Urinary bladder (tissue), 3 donors: ENCODE measurements at regions not wholly inside any gene's neighbourhood (a gene's known extent, or its start where the extent isn't known, plus 50 kb on each side); places are given as distances from the start of the nearest gene placed in this dataset.

Experiments used
- DNase-seq: peaks from one replicate; pipeline ENCODE4 v3.0.0-alpha.2; 2015; ENCODE audit errors: extremely low spot score
- H3K27ac ChIP-seq: one replicate; pipeline ENCODE4 v1.5.1; 2013; ENCODE audit warnings: low read depth, mild to moderate bottlenecking, moderate library complexity
- H3K36me3 ChIP-seq: one replicate; pipeline ENCODE4 v1.6.1; 2013; ENCODE audit warnings: mild to moderate bottlenecking, moderate library complexity; ENCODE audit not compliant: insufficient read depth
- H3K4me1 ChIP-seq: one replicate; pipeline ENCODE4 v1.6.1; 2013; ENCODE audit warnings: mild to moderate bottlenecking, moderate library complexity; ENCODE audit not compliant: insufficient read depth
- H3K4me3 ChIP-seq: one replicate; pipeline ENCODE4 v1.5.1; 2013; ENCODE audit warnings: low read depth, low read length
- WGBS: extraction: QIAGEN DNeasy Blood & Tissue Kit; methylation state at CpG from one replicate; pipeline ENCODE4 v1.1.7; 2013; 5-methylcytosine and 5-hydroxymethylcytosine counted together
- donor health status: healthy with polysubstance abuse.
- donor health status: healthy.

DNA sequence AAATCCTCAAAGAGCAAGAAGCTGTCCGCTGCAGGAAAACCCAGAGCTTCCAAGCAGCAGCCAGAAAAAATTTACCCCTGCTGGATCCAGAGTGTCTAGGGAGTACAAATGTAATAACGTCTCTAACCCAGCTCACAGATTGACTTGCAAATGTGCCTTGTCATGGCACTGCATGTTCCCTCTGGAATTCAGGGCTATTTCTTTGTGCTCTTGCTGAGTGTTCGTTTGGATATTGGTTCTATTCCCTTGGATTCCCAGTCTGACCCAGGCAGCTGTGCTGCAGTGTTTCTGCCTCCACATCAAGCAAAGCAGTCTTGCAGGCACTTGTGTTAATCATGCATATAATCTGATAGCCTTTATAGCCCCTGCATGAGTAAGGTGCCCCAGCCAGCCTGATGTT lies 209.9 kb upstream of the GHITM start:
- Histone ChIP-seq H3K4me3 (no peak overlapping the region), H3K36me3 (no peaks in the 10 kb centered on the region), H3K27ac (no peak overlapping the region), H3K4me1 (no peaks in the 10 kb centered on the region)
- 50% methylated on average over 3 of the region's 3 CpGs for WGBS
- DNase-seq = no peak

DNA sequence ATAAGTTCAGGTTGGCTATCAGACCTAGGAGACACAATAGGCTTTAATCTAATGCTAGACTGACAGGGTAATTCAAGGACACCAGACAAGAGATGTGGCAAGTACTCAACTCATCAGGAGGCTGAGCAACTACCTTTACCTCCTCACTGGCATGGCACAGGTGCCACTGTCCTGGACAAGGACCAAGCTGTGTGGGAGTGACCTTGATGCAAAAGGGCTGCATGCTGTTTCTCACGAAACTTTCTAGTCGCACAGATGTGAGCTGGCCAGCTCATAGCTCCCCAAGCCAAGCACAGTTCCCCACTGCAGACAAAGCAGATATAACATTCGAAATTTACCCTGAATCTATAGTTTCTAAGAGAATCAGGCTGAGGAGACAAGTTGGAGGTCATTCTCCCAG lies 207.6 kb upstream of the GHITM start:
- 81% methylated on average over 3 of the region's 3 CpGs for WGBS
- H3K27ac ChIP-seq = no peak overlapping the region
- H3K4me1 ChIP-seq = no peaks in the 10 kb centered on the region
- no peak for DNase-seq
- H3K36me3 ChIP-seq = no peaks in the 10 kb centered on the region
- no peak overlapping the region for H3K4me3 ChIP-seq

DNA sequence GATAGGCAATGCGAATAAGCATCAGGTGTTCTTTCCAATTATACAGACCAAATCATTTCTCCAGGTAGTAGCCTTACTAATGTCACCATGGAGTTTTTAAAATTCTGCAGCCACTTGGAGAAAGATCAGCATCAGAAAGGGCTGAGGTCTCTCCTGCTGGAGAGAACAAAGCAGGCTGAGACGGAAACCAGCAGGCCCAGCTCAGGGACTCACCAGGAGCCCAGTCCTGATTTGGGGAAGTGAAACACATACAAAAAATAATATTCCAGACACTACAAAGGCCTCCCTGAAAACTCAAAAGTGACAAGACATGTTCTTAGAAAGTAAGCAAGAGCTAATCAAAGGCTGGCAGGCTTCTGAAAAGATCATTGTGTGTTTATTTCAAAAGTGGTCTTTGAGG lies 207.1 kb upstream of the GHITM start:
- H3K36me3 ChIP-seq = no peaks in the 10 kb centered on the region
- no peak overlapping the region for H3K27ac ChIP-seq
- H3K4me1 ChIP-seq = no peaks in the 10 kb centered on the region
- WGBS = 93% methylated on average over 2 of the region's 2 CpGs
- no peak for DNase-seq
- H3K4me3 ChIP-seq = no peak overlapping the region

DNA sequence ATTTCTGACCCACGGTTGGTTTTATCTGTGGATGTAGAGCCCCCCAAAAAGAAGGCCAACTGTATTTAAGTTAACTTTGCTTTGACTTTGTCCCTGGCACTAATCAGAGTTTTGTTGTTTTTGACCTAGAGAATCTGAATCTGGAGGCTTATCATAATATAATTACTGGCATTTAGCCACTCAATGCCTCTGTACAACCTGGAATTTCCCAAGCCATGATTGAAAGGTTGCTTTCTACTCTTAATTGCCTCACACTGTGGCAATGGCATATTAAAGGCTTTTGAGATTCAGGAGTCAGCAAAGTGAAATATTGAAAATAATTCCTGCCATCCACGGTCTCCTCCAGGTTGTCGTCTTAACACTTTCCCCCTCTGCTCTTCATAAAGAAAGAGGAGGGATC lies 205.2 kb upstream of the GHITM start:
- 79% methylated on average over 3 of the region's 3 CpGs for WGBS
- H3K27ac ChIP-seq = no peak overlapping the region
- no peak overlapping the region for H3K4me3 ChIP-seq
- no peaks in the 10 kb centered on the region for H3K4me1 ChIP-seq
- no peaks in the 10 kb centered on the region for H3K36me3 ChIP-seq
- DNase-seq = no peak

DNA sequence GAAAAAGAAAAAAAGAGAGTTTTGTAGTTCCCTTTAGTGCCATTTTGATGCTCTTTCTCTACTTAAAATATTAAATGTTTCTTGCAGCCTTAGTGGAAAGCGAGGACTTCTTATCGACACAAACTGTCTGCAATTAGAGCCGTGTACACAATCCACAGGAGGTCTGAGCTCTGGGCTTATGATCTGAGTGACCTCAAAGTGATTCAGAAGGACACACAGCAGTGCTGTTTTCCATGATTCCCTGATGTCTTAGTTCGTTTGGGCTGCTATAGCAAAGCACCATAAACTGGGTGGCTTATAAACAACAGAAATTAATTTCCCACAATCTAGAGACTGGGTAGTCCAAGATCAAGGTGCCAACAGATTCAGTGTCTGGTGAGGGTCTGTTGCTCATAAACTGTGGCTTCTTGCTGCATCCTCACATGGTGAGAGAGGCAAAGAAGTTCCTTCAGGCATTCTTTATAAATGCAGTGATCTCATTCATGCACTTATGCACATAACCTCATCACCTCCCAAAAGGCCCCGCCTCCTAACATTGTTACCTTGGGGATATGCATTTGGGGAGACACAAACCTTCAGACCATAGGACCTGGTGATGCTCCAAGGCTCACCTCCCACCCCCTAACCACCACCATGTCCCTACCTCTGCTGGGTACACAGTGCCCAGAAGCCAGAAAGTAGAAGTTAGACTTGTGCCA lies 204.5 kb upstream of the GHITM start:
- no peaks in the 10 kb centered on the region for H3K36me3 ChIP-seq
- no peak for DNase-seq
- 67% methylated on average over 5 of the region's 5 CpGs for WGBS

DNA sequence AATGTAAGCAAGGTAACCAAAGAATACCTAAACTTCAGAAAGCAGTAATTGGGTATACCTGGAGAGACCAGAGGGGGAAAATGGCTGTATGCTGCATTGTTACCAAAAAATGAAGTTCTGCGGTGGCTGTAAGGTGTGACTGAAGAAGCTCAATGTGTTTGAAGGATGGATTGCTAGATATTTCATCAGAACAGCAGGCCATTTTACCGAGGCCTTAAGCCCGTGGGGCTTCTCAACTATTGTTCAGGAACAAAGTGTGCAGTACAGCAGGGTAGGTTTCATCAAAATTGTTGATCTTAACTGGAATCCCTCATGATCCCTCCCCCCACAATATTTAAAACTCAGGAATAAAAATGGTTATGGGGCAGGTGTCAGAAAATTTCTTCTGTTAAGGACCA lies 204.0 kb upstream of the GHITM start:
- Histone ChIP-seq H3K36me3 (no peaks in the 10 kb centered on the region), H3K4me3 (no peak overlapping the region), H3K27ac (no peak overlapping the region), H3K4me1 (no peaks in the 10 kb centered on the region)
- WGBS = 92% methylated on average over 3 of the region's 3 CpGs
- no peak for DNase-seq

More for the DNA sequence above, 204.5 kb upstream of the GHITM start:
- Histone ChIP-seq H3K4me1 (no peaks in the 10 kb centered on the region), H3K4me3 (no peak overlapping the region), H3K27ac (no peak overlapping the region)

DNA sequence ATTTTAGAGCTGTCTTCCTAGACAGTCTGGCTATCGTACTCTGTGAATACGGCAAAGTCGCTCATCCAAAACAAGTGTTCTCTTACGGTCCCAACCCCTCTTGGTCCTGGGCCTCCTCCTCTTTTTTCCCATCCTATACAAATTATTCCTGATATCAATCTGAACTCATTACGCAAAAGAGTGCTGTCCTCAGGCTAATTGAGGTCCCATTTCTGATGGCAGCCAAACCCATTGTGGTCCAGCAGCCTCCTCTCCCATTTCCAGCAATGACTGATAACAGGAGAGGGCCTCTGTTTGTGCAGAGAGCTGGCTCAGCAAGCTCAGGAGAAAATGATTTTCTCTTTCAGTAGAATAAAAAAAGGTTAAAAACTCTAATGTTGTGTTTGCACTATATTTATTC lies 203.4 kb upstream of the GHITM start:
- no peak for DNase-seq
- 94% methylated on average over 5 of the region's 5 CpGs for WGBS
- no peak overlapping the region for H3K4me3 ChIP-seq
- no peaks in the 10 kb centered on the region for H3K36me3 ChIP-seq
- H3K4me1 ChIP-seq = no peaks in the 10 kb centered on the region
- no peak overlapping the region for H3K27ac ChIP-seq

DNA sequence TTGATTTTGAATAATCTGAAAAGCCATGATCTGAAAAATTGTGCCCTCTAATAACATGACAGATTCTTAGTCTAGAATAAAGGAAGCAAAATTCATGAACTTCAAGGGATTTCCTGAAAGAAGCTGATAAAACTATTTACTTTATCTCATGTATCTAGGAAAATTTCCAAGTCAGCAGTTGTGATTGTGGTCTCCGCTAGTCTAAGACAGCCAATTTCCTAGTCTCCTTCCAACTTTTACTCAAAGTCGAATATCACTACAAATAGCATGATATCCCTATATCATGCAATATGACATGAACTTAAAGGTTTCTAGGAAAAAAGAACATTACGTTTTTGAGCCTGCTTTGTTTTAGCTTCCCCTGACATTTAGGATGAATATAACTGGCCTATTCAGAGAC lies 202.1 kb upstream of the GHITM start:
- no peak overlapping the region for H3K27ac ChIP-seq
- WGBS = 19% methylated on average over 3 of the region's 3 CpGs
- H3K4me3 ChIP-seq = no peak overlapping the region
- no peaks in the 10 kb centered on the region for H3K4me1 ChIP-seq
- no peak for DNase-seq
- H3K36me3 ChIP-seq = no peaks in the 10 kb centered on the region

DNA sequence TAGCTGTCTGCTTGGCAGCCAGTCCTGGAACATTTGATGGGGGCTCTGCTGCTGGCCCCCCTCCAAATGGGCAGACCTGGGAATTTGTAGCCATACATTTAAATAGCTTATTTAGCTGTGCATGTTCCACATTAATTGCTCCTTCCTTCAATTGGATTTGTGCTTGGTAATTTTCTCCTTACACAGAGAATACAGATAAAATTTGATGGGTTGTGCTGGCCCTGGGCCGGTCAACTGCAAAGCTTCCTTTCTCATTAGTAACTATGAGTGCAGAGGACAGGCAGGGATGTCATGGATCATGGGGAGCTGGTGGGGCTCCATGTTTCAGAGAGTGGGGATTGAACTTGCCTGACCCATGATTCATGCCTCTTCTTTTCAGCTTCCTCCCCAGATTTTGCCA lies 201.5 kb upstream of the GHITM start:
- DNase-seq = no peak
- 54% methylated on average over 1 of the region's 1 CpG for WGBS
- no peak overlapping the region for H3K4me3 ChIP-seq
- no peaks in the 10 kb centered on the region for H3K4me1 ChIP-seq
- no peaks in the 10 kb centered on the region for H3K36me3 ChIP-seq
- no peak overlapping the region for H3K27ac ChIP-seq

DNA sequence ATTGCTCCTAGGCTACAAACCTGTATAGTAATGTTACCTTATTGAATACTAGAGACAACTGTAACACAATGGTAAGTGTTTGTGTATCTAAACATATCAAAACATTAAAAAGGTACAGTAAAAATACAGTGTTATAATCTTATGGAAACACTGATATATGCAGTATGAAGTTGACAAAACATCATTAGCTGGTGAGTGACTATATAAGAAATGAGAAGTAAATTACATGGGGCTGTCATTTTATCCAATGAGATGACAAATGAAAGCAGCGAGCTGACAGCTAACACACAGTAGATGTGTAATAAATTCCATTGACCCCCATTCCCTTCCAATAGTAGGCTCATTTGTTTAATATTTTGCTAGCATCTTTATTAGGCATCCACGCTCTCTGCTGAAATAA lies 198.1 kb upstream of the GHITM start:
- H3K4me3 ChIP-seq = no peak overlapping the region
- WGBS = 59% methylated on average over 2 of the region's 2 CpGs
- no peak for DNase-seq

DNA sequence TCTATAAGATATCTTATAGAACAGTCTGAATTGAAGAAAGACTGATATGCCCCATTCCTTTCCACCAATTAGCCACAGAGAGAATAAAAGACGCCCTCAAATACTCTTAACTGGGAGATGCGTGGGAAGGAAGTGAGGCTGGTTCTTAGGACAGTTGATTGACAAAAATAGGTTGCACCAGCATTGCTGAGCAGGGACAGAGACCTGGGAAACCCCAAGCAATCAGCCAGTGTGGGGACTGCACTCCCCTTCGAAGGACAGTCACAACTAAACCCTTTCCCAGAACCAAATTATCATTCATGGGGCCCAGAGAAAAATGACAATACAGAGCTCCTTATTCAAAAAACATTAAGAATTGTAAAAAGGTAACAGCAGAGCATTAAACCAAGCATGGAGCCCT lies 196.9 kb upstream of the GHITM start:
- H3K36me3 ChIP-seq = no peaks in the 10 kb centered on the region
- H3K4me3 ChIP-seq = no peak overlapping the region
- H3K4me1 ChIP-seq = no peaks in the 10 kb centered on the region
- WGBS = 92% methylated on average over 3 of the region's 3 CpGs
- no peak for DNase-seq
- H3K27ac ChIP-seq = no peak overlapping the region

More for the DNA sequence above, 198.1 kb upstream of the GHITM start:
- Histone ChIP-seq H3K4me1 (no peaks in the 10 kb centered on the region), H3K27ac (no peak overlapping the region), H3K36me3 (no peaks in the 10 kb centered on the region)

DNA sequence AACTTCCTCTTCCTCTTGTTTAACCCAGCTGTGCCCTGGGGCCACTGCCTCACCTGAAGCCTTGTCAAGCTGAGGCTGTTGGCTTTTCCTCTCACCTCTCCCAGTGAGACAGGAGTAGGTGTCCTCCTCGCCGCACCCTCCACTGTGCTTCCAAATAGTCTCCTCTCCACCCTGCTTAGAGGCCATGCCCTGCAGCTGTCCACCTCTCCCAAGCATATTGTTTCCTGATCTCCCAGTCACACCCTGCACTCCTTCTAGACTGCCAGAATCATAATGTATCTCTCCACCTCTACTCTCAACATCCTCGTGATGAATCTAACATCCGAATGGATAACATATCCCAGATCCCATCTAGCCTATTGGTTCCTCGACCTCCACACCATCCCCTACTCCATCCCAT lies 196.3 kb upstream of the GHITM start:
- 90% methylated on average over 5 of the region's 5 CpGs for WGBS
- no peak overlapping the region for H3K27ac ChIP-seq
- H3K4me3 ChIP-seq = no peak overlapping the region
- no peaks in the 10 kb centered on the region for H3K4me1 ChIP-seq
- no peak for DNase-seq
- no peaks in the 10 kb centered on the region for H3K36me3 ChIP-seq

DNA sequence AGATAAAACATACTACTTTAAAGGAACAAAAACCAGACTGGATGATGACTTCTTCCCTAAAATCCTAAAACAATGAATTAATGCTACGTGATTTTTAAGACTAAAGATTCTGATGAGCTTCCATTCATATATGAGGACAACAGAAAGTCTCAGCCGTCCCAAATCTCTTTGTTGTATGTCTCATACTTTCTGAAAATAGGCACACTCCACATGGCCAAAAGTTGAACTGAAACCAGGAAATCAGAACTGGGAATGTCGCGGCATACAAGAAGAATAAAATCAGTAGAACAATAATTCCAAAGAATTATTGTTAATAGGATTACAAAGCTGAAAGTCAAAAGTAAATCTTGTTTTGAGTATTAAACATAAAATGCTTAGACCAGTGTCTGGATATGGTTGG lies 195.4 kb upstream of the GHITM start:
- 80% methylated on average over 4 of the region's 4 CpGs for WGBS
- no peak overlapping the region for H3K4me3 ChIP-seq
- no peak for DNase-seq
- H3K4me1 ChIP-seq = no peaks in the 10 kb centered on the region
- H3K27ac ChIP-seq = no peak overlapping the region
- no peaks in the 10 kb centered on the region for H3K36me3 ChIP-seq

DNA sequence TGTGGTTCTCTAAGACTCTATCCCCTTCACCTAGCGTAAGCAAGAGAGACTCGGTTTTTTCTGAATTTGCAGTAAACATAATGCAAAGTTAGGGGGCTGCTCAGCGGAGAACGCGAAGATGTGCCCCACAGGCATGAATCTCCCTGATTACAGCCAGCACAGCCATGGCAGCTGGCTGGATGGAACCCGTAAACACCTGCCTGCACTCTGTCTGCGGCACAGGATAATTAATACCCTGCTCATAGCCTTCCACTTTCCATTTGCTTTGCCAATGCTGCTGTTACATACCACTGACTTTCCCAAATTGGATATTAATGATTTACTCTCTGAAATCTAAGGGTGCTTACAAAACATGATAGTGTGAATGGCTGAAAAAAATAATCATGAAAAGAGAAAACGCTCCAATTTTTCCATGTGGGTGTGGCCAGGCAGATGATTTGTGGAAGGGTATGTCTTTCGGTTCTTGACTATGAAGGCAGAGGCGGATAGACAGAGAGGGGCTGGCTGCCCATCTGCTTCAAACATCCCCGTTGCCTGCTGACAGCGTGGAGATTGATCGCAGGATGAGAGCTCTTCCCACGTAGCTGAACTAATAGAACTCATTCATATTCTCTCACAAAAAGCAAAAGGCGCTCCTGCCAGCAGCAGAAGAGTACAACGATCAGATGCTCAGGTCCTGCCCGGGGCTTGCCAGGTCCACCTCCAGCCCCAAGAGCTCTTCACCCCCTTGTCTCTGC lies 193.2 kb upstream of the GHITM start:
- H3K36me3 ChIP-seq = no peaks in the 10 kb centered on the region
- no peak for DNase-seq
- WGBS = 78% methylated on average over 17 of the region's 17 CpGs

More for the DNA sequence above, 193.2 kb upstream of the GHITM start:
- no peak overlapping the region for H3K27ac ChIP-seq
- H3K4me1 ChIP-seq = no peaks in the 10 kb centered on the region
- no peak overlapping the region for H3K4me3 ChIP-seq
